ENCODE measurements at regions not wholly inside any gene's neighbourhood (a gene's known extent, or its start where the extent isn't known, plus 50 kb on each side); places are given as distances from the start of the nearest gene placed in this dataset.

GRCh38 chr10:114877301-114877644 lies 55.7 kb downstream of the FHIP2A start:
- H3K4me2 ChIP-seq (ENCODE audit: insufficient read depth in 1 of 2, low read depth in 2 of 2, low read length in 2 of 2): no peak overlapping the region
- TF ChIP-seq RFX5 (IDR thresholded peaks at IDR 0.05; ENCODE audit: borderline replicate concordance, low read depth, low read length) (no peak), CHD1 (IDR thresholded peaks at IDR 0.05; ENCODE audit: low read depth, low read length) (no peak), NANOG (IDR thresholded peaks at IDR 0.05; ENCODE audit: insufficient read depth, low read depth, low read length, poor library complexity, severe bottlenecking) (no peak), TCF12 (IDR thresholded peaks at IDR 0.05; ENCODE audit: low read depth, low read length) (no peak), EZH2 (IDR thresholded peaks at IDR 0.05; ENCODE audit: low read depth, low read length, severe bottlenecking) (no peak), TAF7 (optimal IDR thresholded peaks at IDR 0.05; ENCODE audit: borderline replicate concordance, low read depth, low read length) (no peak), HDAC2 (IDR thresholded peaks at IDR 0.05; ENCODE audit: borderline replicate concordance in 1 of 2, low read depth in 2 of 2, low read length in 2 of 2) (no peak), USF2 (IDR thresholded peaks at IDR 0.05; ENCODE audit: low read length) (no peak)
- H4K8ac ChIP-seq (ENCODE audit: extremely low read depth, insufficient read depth, low read length): no peak overlapping the region
- CTCF ChIA-PET (ENCODE audit: partially characterized antibody): interaction anchor here (0.6 to 10.5 kb wide), 56 partner anchors 9 to 412 kb away, joined by 3 to 96 read pairs (median 5); partner anchors contain the start of genes FHIP2A and TRUB1
- H2BK12ac ChIP-seq (ENCODE audit: low read depth, low read length): no peak overlapping the region
- no peak overlapping the region for H4K5ac ChIP-seq (ENCODE audit: insufficient read length, low read depth, low read length)
- no peaks in the 10 kb centered on the region for H3K79me1 ChIP-seq (ENCODE audit: low read depth, low read length)
- H2AK5ac ChIP-seq (ENCODE audit: low read depth, low read length): no peak overlapping the region
- H3K9me3 ChIP-seq (ENCODE audit: insufficient read depth in 2 of 2, low read depth in 1 of 2, low read length in 1 of 2): no peaks in the 10 kb centered on the region
- H2BK20ac ChIP-seq (ENCODE audit: low read length): no peak overlapping the region
- H2BK15ac ChIP-seq (ENCODE audit: low read length): no peak overlapping the region
- POLR2A ChIA-PET (ENCODE audit: partially characterized antibody): interaction anchor here (1.0 to 1.5 kb wide), 2 partner anchors 9 to 62 kb away, joined by 3 to 5 read pairs; no protein-coding TSS in a partner anchor
- no peak overlapping the region for H3K4ac ChIP-seq (replicated peaks; ENCODE audit: insufficient read length, low read depth, low read length)
- H3K9ac ChIP-seq (replicated peaks in 1 of 4; ENCODE audit: extremely low read depth in 1 of 4, low read depth in 3 of 4, low read length in 3 of 4): no peak overlapping the region
- H4K91ac ChIP-seq (replicated peaks; ENCODE audit: insufficient read length, low read length): no peak overlapping the region
- H3K79me2 ChIP-seq (ENCODE audit: control insufficient read depth in 1 of 2, insufficient read depth in 2 of 2, low read length in 2 of 2): no peaks in the 10 kb centered on the region
- no peak for FAIRE-seq
- H2BK120ac ChIP-seq (replicated peaks; ENCODE audit: low read depth, low read length): no peak overlapping the region
- H3K4me1 ChIP-seq (replicated peaks in 1 of 4; ENCODE audit: control insufficient read depth in 3 of 4, insufficient read depth in 4 of 4, low read length in 3 of 4): peaks cover 9 to 19% (median 10%) of the 10 kb centered on the region in 4 experiments
- no peak overlapping the region for H2BK5ac ChIP-seq (ENCODE audit: low read depth, low read length)
- 53% methylated on average over 6 of the region's 6 CpGs; no CpG with 5 or more reads in 1 of the 2 experiments for WGBS, 2 experiments (ENCODE audit: extremely low coverage in 1 of 2, insufficient coverage in 1 of 2, insufficient read length in 1 of 2, insufficient replicate concordance in 2 of 2, low coverage in 1 of 2, low lambda C conversion rate in 2 of 2, missing lambda C conversion rate in 1 of 2)
- no peak overlapping the region for H3K56ac ChIP-seq (replicated peaks; ENCODE audit: insufficient read length, low read depth, low read length)
- H3K36me3 ChIP-seq (ENCODE audit: control insufficient read depth in 2 of 4, insufficient read depth in 4 of 4, low read length in 3 of 4): no peaks in the 10 kb centered on the region
- no peak overlapping the region for H3K27ac ChIP-seq (ENCODE audit: low read depth, low read length)
- no peak overlapping the region for H3K23ac ChIP-seq (ENCODE audit: insufficient read length)
- H3K27me3 ChIP-seq (replicated peaks in 1 of 4; ENCODE audit: control insufficient read depth in 3 of 4, extremely low read depth in 1 of 4, insufficient read depth in 3 of 4, low read length in 3 of 4): no peaks in the 10 kb centered on the region
- no peak overlapping the region for H2AFZ ChIP-seq (ENCODE audit: low read length)
- H3K4me3 ChIP-seq (ENCODE audit: extremely low read depth in 1 of 4, insufficient read depth in 2 of 4, low read depth in 3 of 4, low read length in 4 of 4): no peak overlapping the region
- no peaks in the 10 kb centered on the region for H3K23me2 ChIP-seq (ENCODE audit: low read depth, low read length)
- no peak for DNase-seq (ENCODE audit: low read depth in 1 of 2, low spot score in 2 of 2)
- H3K14ac ChIP-seq (ENCODE audit: insufficient read length): no peak overlapping the region
- no peaks in the 10 kb centered on the region for H4K20me1 ChIP-seq (replicated peaks in 1 of 2; ENCODE audit: control insufficient read depth in 1 of 2, insufficient read depth in 2 of 2, low read length in 2 of 2)
- no peak overlapping the region for H3K18ac ChIP-seq (ENCODE audit: extremely low read depth, low read length)
